ENCODE measurements at regions not wholly inside any gene's neighbourhood (a gene's known extent, or its start where the extent isn't known, plus 50 kb on each side); places are given as distances from the start of the nearest gene placed in this dataset.

- no peak overlapping the region for H2BK15ac ChIP-seq (ENCODE audit: low read depth, low read length)
- H3K9me3 Mint-ChIP-seq = no peaks in the 10 kb centered on the region
- no peaks in the 10 kb centered on the region for H4K20me1 ChIP-seq (ENCODE audit: control insufficient read depth, insufficient read depth, insufficient read length)
- H4K91ac ChIP-seq (ENCODE audit: insufficient read length, low read depth, low read length) = no peak overlapping the region
- DNase-seq = peak; percentile 87
- no peak overlapping the region for H3K23ac ChIP-seq (ENCODE audit: insufficient read length, low read depth, low read length)
- no peaks in the 10 kb centered on the region; the same call in 1 of the 2 replicates for H3K4me1 ChIP-seq (ENCODE audit: insufficient read depth, low read length)
- H4K8ac ChIP-seq (replicated peaks; ENCODE audit: insufficient read length, low read depth, low read length) = no peak overlapping the region
- H3K9me3 ChIP-seq (ENCODE audit: control insufficient read depth, low read depth, low read length) = no peaks in the 10 kb centered on the region
- H4K5ac ChIP-seq (ENCODE audit: insufficient read length, low read depth, low read length) = no peak overlapping the region
- TF ChIP-seq CTCF (conservative IDR thresholded peaks at IDR 0.05) = no peak
- no peak overlapping the region for H2BK20ac ChIP-seq (ENCODE audit: low read depth, low read length, poor library complexity, severe bottlenecking)
- no peaks in the 10 kb centered on the region for H3K79me2 ChIP-seq (ENCODE audit: insufficient read depth, low read length)
- no peak overlapping the region for H2AFZ ChIP-seq (ENCODE audit: low read length)
- WGBS (ENCODE audit: extremely low coverage, insufficient read length, low lambda C conversion rate) = no CpG with 5 or more reads among the region's 82 CpGs
- H3T11ph ChIP-seq (ENCODE audit: low read length) = no peak overlapping the region
- H2AK5ac ChIP-seq (ENCODE audit: insufficient read length, low read length) = no peak overlapping the region
- H3K27me3 Mint-ChIP-seq (ENCODE audit: low read depth) = peaks cover 94% of the 10 kb centered on the region
- peaks cover 25% of the 10 kb centered on the region; the same call in 1 of the 2 replicates for H3K27me3 ChIP-seq (ENCODE audit: insufficient read depth, low read length)
- H3K4me3 Mint-ChIP-seq = peak overlapping the region; percentile 78 to 85
- H3K56ac ChIP-seq (ENCODE audit: insufficient read length, low read depth, low read length) = no peak overlapping the region
- peak overlapping the region; percentile 62 for H3K4me2 ChIP-seq (ENCODE audit: insufficient read depth, insufficient read length, low read length)
- no peaks in the 10 kb centered on the region for H3K36me3 Mint-ChIP-seq (ENCODE audit: insufficient read depth in 1 of 3, low read depth in 3 of 3)
- H3K4me1 Mint-ChIP-seq = peaks cover 25% of the 10 kb centered on the region in 2 experiments
- H3K18ac ChIP-seq (ENCODE audit: insufficient read length, low read depth, low read length) = no peak overlapping the region
- no peak overlapping the region for H3K27ac ChIP-seq (ENCODE audit: insufficient read length, low read depth, low read length)
- no peak overlapping the region for H3K4ac ChIP-seq (ENCODE audit: low read depth, low read length)
- no peak overlapping the region for H2BK12ac ChIP-seq (ENCODE audit: insufficient read length, low read depth, low read length)
- H3K23me2 ChIP-seq (ENCODE audit: insufficient read length, low read depth, low read length, poor library complexity, severe bottlenecking) = peaks cover 21% of the 10 kb centered on the region
- no peak overlapping the region for H3K27ac Mint-ChIP-seq
- no peak overlapping the region; the same call in 1 of the 2 replicates for H3K14ac ChIP-seq (ENCODE audit: insufficient read depth, low read length)
- H2BK5ac ChIP-seq (ENCODE audit: insufficient read length, low read length) = no peak overlapping the region
- no peaks in the 10 kb centered on the region for H3K79me1 ChIP-seq (ENCODE audit: insufficient read depth, low read depth, low read length, poor library complexity, severe bottlenecking)
- H3K9ac ChIP-seq (ENCODE audit: extremely low read depth, insufficient read length, low read length) = no peak overlapping the region
- H2BK120ac ChIP-seq (ENCODE audit: low read depth, low read length, poor library complexity, severe bottlenecking) = no peak overlapping the region
Measured at GRCh38 chr18:34976899-34977837, 64.0 kb upstream of the MAPRE2 start.
